ENCODE measurements at regions not wholly inside any gene's neighbourhood (a gene's known extent, or its start where the extent isn't known, plus 50 kb on each side); places are given as distances from the start of the nearest gene placed in this dataset.

DNA sequence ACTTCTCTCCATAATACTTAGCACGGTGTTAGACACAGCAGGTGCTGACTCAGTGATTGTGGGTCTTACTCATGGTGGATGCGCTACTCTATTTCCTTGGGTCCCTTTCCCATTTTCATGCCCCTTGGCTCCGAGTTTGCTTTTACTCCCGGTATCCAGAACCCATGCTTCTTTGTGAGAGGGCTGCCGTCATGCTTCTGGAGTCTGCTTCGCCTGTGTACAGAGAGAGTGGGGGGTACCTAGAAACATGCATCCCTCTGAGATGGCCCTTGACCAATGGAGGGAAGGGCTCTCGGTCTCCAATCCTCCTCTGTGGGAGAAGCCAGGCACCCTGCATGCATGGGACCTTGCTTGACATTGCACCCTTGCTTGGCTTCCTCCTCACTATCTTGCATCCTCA lies 160.4 kb downstream of the NRN1 start:
- H2BK20ac ChIP-seq (ENCODE audit: low read depth, low read length, poor library complexity, severe bottlenecking), result no peak overlapping the region
- no peak overlapping the region for H3K27ac ChIP-seq (ENCODE audit: insufficient read length, low read depth, low read length)
- no peak overlapping the region for H2BK15ac ChIP-seq (ENCODE audit: low read depth, low read length)
- no peak overlapping the region for H2BK12ac ChIP-seq (ENCODE audit: insufficient read length, low read depth, low read length)
- H4K5ac ChIP-seq (ENCODE audit: insufficient read length, low read depth, low read length), result no peak overlapping the region
- no peak overlapping the region for H4K8ac ChIP-seq (replicated peaks; ENCODE audit: insufficient read length, low read depth, low read length)
- no peaks in the 10 kb centered on the region for H4K20me1 ChIP-seq (ENCODE audit: control insufficient read depth, insufficient read depth, insufficient read length)
- H3K27me3 ChIP-seq (ENCODE audit: insufficient read depth, low read length), result peaks cover 50% of the 10 kb centered on the region
- no peak for DNase-seq
- no peaks in the 10 kb centered on the region for H3K79me1 ChIP-seq (ENCODE audit: insufficient read depth, low read depth, low read length, poor library complexity, severe bottlenecking)
- no peak overlapping the region for H2BK120ac ChIP-seq (ENCODE audit: low read depth, low read length, poor library complexity, severe bottlenecking)
- peaks cover 94% of the 10 kb centered on the region for H3K27me3 Mint-ChIP-seq (ENCODE audit: low read depth)
- H3T11ph ChIP-seq (ENCODE audit: low read length), result no peak overlapping the region
- no peak overlapping the region for H2AK5ac ChIP-seq (ENCODE audit: insufficient read length, low read length)
- no peak overlapping the region for H3K56ac ChIP-seq (ENCODE audit: insufficient read length, low read depth, low read length)
- H3K4me1 Mint-ChIP-seq, result peaks cover 17 to 21% of the 10 kb centered on the region in 2 experiments
- no peak overlapping the region for H2BK5ac ChIP-seq (ENCODE audit: insufficient read length, low read length)
- H3K18ac ChIP-seq (ENCODE audit: insufficient read length, low read depth, low read length), result no peak overlapping the region
- no peaks in the 10 kb centered on the region for H3K4me1 ChIP-seq (ENCODE audit: insufficient read depth, low read length)
- peaks cover 5% of the 10 kb centered on the region for H3K23me2 ChIP-seq (ENCODE audit: insufficient read length, low read depth, low read length, poor library complexity, severe bottlenecking)
- no peak overlapping the region for H3K4ac ChIP-seq (ENCODE audit: low read depth, low read length)
- no peak overlapping the region for H2AFZ ChIP-seq (ENCODE audit: low read length)
- H3K36me3 Mint-ChIP-seq (ENCODE audit: insufficient read depth in 1 of 3, low read depth in 3 of 3), result no peaks in the 10 kb centered on the region; a peak in 1 of 7 replicates
- no peak overlapping the region for H3K4me3 Mint-ChIP-seq
- peaks cover 2 to 15% of the 10 kb centered on the region in 2 experiments; a peak in 3 of 5 replicates for H3K9me3 Mint-ChIP-seq
- no peak overlapping the region for H3K14ac ChIP-seq (ENCODE audit: insufficient read depth, low read length)
- TF ChIP-seq, protein P1, sequence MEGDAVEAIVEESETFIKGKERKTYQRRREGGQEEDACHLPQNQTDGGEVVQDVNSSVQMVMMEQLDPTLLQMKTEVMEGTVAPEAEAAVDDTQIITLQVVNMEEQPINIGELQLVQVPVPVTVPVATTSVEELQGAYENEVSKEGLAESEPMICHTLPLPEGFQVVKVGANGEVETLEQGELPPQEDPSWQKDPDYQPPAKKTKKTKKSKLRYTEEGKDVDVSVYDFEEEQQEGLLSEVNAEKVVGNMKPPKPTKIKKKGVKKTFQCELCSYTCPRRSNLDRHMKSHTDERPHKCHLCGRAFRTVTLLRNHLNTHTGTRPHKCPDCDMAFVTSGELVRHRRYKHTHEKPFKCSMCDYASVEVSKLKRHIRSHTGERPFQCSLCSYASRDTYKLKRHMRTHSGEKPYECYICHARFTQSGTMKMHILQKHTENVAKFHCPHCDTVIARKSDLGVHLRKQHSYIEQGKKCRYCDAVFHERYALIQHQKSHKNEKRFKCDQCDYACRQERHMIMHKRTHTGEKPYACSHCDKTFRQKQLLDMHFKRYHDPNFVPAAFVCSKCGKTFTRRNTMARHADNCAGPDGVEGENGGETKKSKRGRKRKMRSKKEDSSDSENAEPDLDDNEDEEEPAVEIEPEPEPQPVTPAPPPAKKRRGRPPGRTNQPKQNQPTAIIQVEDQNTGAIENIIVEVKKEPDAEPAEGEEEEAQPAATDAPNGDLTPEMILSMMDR (conservative IDR thresholded peaks at IDR 0.05), result no peak
- no peak overlapping the region for H4K91ac ChIP-seq (ENCODE audit: insufficient read length, low read depth, low read length)
- no CpG with 5 or more reads among the region's 7 CpGs for WGBS (ENCODE audit: extremely low coverage, insufficient read length, low lambda C conversion rate)
- H3K79me2 ChIP-seq (ENCODE audit: insufficient read depth, low read length), result no peaks in the 10 kb centered on the region
- H3K9me3 ChIP-seq (ENCODE audit: control insufficient read depth, low read depth, low read length), result no peaks in the 10 kb centered on the region
- H3K9ac ChIP-seq (ENCODE audit: extremely low read depth, insufficient read length, low read length), result no peak overlapping the region
- no peak overlapping the region for H3K23ac ChIP-seq (ENCODE audit: insufficient read length, low read depth, low read length)
- no peak overlapping the region for H3K4me2 ChIP-seq (ENCODE audit: insufficient read depth, insufficient read length, low read length)
- H3K27ac Mint-ChIP-seq, result no peak overlapping the region
